Loucy (cell line): ENCODE measurements at regions not wholly inside any gene's neighbourhood (a gene's known extent, or its start where the extent isn't known, plus 50 kb on each side); places are given as distances from the start of the nearest gene placed in this dataset.

Experiments used
- H2AFZ ChIP-seq: fragments of 200-600 bp; sonication (generic); 2 replicates; pipeline ENCODE4 v1.6.0; 2016; ENCODE audit warnings: antibody characterized with exemption, mild to moderate bottlenecking, low read length, moderate library complexity
- H3F3A ChIP-seq: fragments of 200-600 bp; 2 replicates; pipeline ENCODE4 v1.6.0; 2016; ENCODE audit warnings: antibody characterized with exemption, low read depth, mild to moderate bottlenecking
- H3K27me3 ChIP-seq: fragments of 200-600 bp; sonication (generic); 2 replicates; pipeline ENCODE4 v1.6.1; 2014; ENCODE audit warnings: low read length, mild to moderate bottlenecking; ENCODE audit not compliant: insufficient read depth, poor library complexity, severe bottlenecking
- H3K36me3 ChIP-seq: fragments of 200-600 bp; sonication (generic); 2 replicates; pipeline ENCODE4 v1.6.1; 2016; ENCODE audit warnings: low read length; ENCODE audit not compliant: insufficient read depth
- H3K4me1 ChIP-seq: fragments of 200-600 bp; sonication (generic); 2 replicates; pipeline ENCODE4 v1.5.1; 2014; ENCODE audit warnings: low read length, mild to moderate bottlenecking; ENCODE audit not compliant: insufficient read depth, poor library complexity, severe bottlenecking
- H3K4me2 ChIP-seq: fragments of 200-600 bp; sonication (generic); 2 replicates; pipeline ENCODE4 v1.6.0; 2014; ENCODE audit warnings: antibody characterized with exemption, low read length, low read depth, mild to moderate bottlenecking; ENCODE audit not compliant: poor library complexity, severe bottlenecking
- H3K4me3 ChIP-seq: fragments of 200-600 bp; sonication (generic); 2 replicates; pipeline ENCODE4 v1.5.1; 2014; ENCODE audit warnings: low read length, mild to moderate bottlenecking, mixed read lengths; ENCODE audit not compliant: poor library complexity, severe bottlenecking
- H3K79me2 ChIP-seq: fragments of 200-600 bp; sonication (generic); 2 replicates; pipeline ENCODE4 v1.6.1; 2014; ENCODE audit warnings: low read length; ENCODE audit not compliant: insufficient read depth
- H3K9ac ChIP-seq: fragments of 200-600 bp; sonication (generic); 2 replicates; pipeline ENCODE4 v1.6.0; 2014; ENCODE audit warnings: mild to moderate bottlenecking, low read depth, low read length, moderate library complexity; ENCODE audit not compliant: poor library complexity, severe bottlenecking
- H3K9me2 ChIP-seq: fragments of 200-600 bp; sonication (generic); replicated peaks from 2 replicates; pipeline ENCODE4 v1.6.1; 2016; ENCODE audit warnings: low read depth, low read length, mixed read lengths
- H3K9me3 ChIP-seq: fragments of 200-600 bp; sonication (generic); 2 replicates; pipeline ENCODE4 v1.6.1; 2014; ENCODE audit warnings: mild to moderate bottlenecking, antibody characterized with exemption, low read length, low read depth; ENCODE audit not compliant: insufficient read depth
- H4K20me1 ChIP-seq: fragments of 200-600 bp; sonication (generic); 2 replicates; pipeline ENCODE4 v1.6.0; 2014; ENCODE audit warnings: antibody characterized with exemption, low read length, mild to moderate bottlenecking; ENCODE audit not compliant: insufficient read depth, poor library complexity, severe bottlenecking
- EZH2phosphoT487 ChIP-seq: fragments of 200-600 bp; IDR thresholded peaks from 2 replicates; pipeline ENCODE4 v1.6.1; 2018; ENCODE audit warnings: antibody characterized with exemption, mild to moderate bottlenecking, moderate library complexity, borderline replicate concordance
- TF ChIP-seq, protein P1 (sequence below): fragments of 200-600 bp; sonication (generic); conservative IDR thresholded peaks from 2 replicates; pipeline ENCODE4 v1.5.1; 2014; ENCODE audit warnings: mild to moderate bottlenecking, antibody characterized with exemption, low read length

DNA sequence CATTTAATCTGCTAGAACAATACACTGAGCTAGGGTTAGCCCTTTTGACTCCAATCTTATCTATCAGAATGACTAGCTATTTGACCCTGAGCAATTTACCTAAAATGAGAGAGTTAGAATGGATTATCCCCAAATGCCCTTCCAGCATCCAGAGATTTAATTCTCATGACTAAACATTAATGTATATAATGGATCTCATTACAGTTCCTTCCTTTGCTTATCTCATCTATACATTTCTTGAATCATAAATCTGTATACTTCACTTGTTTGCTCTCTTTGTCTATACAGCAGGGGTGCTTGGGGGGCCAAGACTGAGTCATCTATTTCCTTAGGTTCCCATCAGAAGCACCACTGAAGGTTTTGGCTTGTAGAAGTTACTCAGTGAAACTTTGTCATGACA is 565.8 kb downstream of the IGSF11 start:
- TF ChIP-seq, protein P1, sequence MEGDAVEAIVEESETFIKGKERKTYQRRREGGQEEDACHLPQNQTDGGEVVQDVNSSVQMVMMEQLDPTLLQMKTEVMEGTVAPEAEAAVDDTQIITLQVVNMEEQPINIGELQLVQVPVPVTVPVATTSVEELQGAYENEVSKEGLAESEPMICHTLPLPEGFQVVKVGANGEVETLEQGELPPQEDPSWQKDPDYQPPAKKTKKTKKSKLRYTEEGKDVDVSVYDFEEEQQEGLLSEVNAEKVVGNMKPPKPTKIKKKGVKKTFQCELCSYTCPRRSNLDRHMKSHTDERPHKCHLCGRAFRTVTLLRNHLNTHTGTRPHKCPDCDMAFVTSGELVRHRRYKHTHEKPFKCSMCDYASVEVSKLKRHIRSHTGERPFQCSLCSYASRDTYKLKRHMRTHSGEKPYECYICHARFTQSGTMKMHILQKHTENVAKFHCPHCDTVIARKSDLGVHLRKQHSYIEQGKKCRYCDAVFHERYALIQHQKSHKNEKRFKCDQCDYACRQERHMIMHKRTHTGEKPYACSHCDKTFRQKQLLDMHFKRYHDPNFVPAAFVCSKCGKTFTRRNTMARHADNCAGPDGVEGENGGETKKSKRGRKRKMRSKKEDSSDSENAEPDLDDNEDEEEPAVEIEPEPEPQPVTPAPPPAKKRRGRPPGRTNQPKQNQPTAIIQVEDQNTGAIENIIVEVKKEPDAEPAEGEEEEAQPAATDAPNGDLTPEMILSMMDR = no peak
- no peak for TF ChIP-seq EZH2phosphoT487
- Histone ChIP-seq H3K27me3 (no peaks in the 10 kb centered on the region), H3K4me2 (no peak overlapping the region), H3K9me3 (no peaks in the 10 kb centered on the region), H3K9me2 (no peaks in the 10 kb centered on the region), H3K79me2 (no peaks in the 10 kb centered on the region), H3K36me3 (no peaks in the 10 kb centered on the region), H3K4me3 (no peak overlapping the region), H4K20me1 (no peaks in the 10 kb centered on the region), H2AFZ (no peak overlapping the region), H3F3A (no peaks in the 10 kb centered on the region), H3K4me1 (no peaks in the 10 kb centered on the region), H3K9ac (no peak overlapping the region)

DNA sequence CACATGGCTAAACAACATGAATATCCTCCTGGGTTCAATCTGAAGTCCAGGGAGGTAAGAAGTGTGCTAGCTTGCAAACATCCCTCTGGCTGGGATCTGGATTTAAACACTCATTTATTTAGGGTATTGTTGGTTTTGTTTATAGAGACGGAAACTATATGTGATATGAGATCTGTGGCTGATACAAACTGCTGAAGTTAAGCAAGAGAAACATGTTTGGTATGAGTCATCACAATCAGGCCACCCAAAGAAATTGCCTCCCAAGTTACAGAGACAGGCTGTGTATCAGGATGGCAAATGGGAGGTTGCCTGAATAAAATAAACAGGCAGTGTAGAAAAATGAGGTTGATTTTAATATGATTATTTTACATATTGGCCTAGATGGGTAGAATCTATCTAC is 562.1 kb downstream of the IGSF11 start:
- Histone ChIP-seq H3K9me3 (no peaks in the 10 kb centered on the region), H3K36me3 (no peaks in the 10 kb centered on the region), H3K9ac (no peak overlapping the region), H3K4me2 (no peak overlapping the region), H3K79me2 (no peaks in the 10 kb centered on the region), H3K4me3 (no peak overlapping the region), H2AFZ (no peak overlapping the region), H3K27me3 (no peaks in the 10 kb centered on the region), H3K4me1 (no peaks in the 10 kb centered on the region), H3F3A (no peaks in the 10 kb centered on the region), H3K9me2 (no peaks in the 10 kb centered on the region), H4K20me1 (no peaks in the 10 kb centered on the region)
- no peak for TF ChIP-seq EZH2phosphoT487
- TF ChIP-seq, protein P1 = no peak

DNA sequence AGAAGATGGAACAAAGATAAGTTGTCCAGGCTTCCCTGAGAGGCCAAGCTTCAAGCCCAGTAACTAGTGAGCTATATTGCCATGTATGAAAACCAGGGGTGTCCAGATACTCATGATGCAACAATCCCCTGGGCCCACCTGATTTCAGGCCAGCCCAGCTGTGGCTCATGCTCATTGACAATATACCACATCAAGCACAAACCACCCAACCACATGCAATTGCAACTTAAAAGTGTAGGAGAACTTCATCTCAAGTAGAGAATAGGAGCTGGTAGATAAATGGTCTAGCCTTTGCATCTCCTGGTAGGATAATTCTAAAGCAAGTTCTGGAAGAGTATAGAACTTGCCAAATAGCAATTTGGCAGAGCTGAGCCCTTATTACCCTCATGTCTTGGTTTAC is 561.3 kb downstream of the IGSF11 start:
- H3K27me3 ChIP-seq = no peaks in the 10 kb centered on the region
- no peak overlapping the region for H3K9ac ChIP-seq
- TF ChIP-seq EZH2phosphoT487 = no peak
- TF ChIP-seq, protein P1 = no peak
- H3K9me3 ChIP-seq = no peaks in the 10 kb centered on the region
- no peaks in the 10 kb centered on the region for H4K20me1 ChIP-seq
- H3K4me2 ChIP-seq = no peak overlapping the region
- H3K36me3 ChIP-seq = no peaks in the 10 kb centered on the region
- H3K4me1 ChIP-seq = no peaks in the 10 kb centered on the region
- H3K4me3 ChIP-seq = no peak overlapping the region
- H3K9me2 ChIP-seq = no peaks in the 10 kb centered on the region
- no peaks in the 10 kb centered on the region for H3K79me2 ChIP-seq
- H3F3A ChIP-seq = no peaks in the 10 kb centered on the region
- no peak overlapping the region for H2AFZ ChIP-seq
